Liver (tissue), 7 donors: ENCODE measurements at regions not wholly inside any gene's neighbourhood (a gene's known extent, or its start where the extent isn't known, plus 50 kb on each side); places are given as distances from the start of the nearest gene placed in this dataset.

Experiments
- DNase-seq: peaks from one replicate; pipeline ENCODE4 v3.0.0-alpha.2; 2017; ENCODE audit warnings: low spot score
- H3K27ac ChIP-seq, 2 donors: one replicate each; pipeline ENCODE4 v1.7.0; 2013; ENCODE audit warnings: inconsistent platforms in 2 of 2, low read length in 2 of 2, control low read depth in 1 of 2, low read depth in 1 of 2, mild to moderate bottlenecking in 1 of 2
- H3K27me3 ChIP-seq, 4 donors: one replicate each; pipeline versions ENCODE4 v1.6.1 to v1.7.0; 2013; ENCODE audit warnings: low read length in 3 of 4, inconsistent platforms in 1 of 4, mild to moderate bottlenecking in 1 of 4, moderate library complexity in 1 of 4; ENCODE audit not compliant: control insufficient read depth in 4 of 4, insufficient read depth in 4 of 4
- H3K36me3 ChIP-seq, 4 donors: one replicate each; pipeline versions ENCODE4 v1.6.1 to v1.7.0; 2013; ENCODE audit warnings: low read length in 3 of 4, mild to moderate bottlenecking in 3 of 4, low read depth in 1 of 4, moderate library complexity in 1 of 4; ENCODE audit not compliant: control insufficient read depth in 4 of 4, insufficient read depth in 3 of 4
- H3K4me1 ChIP-seq, 4 donors: one replicate each; pipeline versions ENCODE4 v1.6.1 to v1.7.0; 2013; ENCODE audit warnings: low read length in 3 of 4, mild to moderate bottlenecking in 3 of 4, moderate library complexity in 1 of 4; ENCODE audit not compliant: control insufficient read depth in 4 of 4, insufficient read depth in 4 of 4
- H3K4me3 ChIP-seq, 3 donors: one replicate each; pipeline versions ENCODE4 v1.6.1 to v1.7.0; 2013; ENCODE audit warnings: low read length in 3 of 3, control low read depth in 1 of 3, low read depth in 1 of 3, mild to moderate bottlenecking in 1 of 3
- H3K9ac ChIP-seq, 2 donors: one replicate each; pipeline ENCODE4 v1.7.0; 2013; ENCODE audit warnings: low read length in 2 of 2, mild to moderate bottlenecking in 2 of 2, moderate library complexity in 2 of 2, control low read depth in 1 of 2, low read depth in 1 of 2
- H3K9me3 ChIP-seq, 4 donors: one replicate each; pipeline versions ENCODE4 v1.6.1 to v1.7.0; 2013; ENCODE audit warnings: low read length in 3 of 4; ENCODE audit not compliant: control insufficient read depth in 4 of 4
- EGR1 ChIP-seq, 2 donors: IDR thresholded peaks; 2 replicates each; pipeline ENCODE4 v1.6.1; 2016 to 2018; ENCODE audit warnings: antibody characterized with exemption in 2 of 2, low read depth in 2 of 2
- FOXA1 ChIP-seq: IDR thresholded peaks from 2 replicates; pipeline ENCODE4 v1.6.1; 2016; ENCODE audit warnings: antibody characterized with exemption
- GABPA ChIP-seq, 2 donors: IDR thresholded peaks in 1 of 2; conservative IDR thresholded peaks in 1 of 2; 2 replicates each; pipeline ENCODE4 v1.6.1; 2016; ENCODE audit warnings: antibody characterized with exemption in 2 of 2, mild to moderate bottlenecking in 1 of 2, moderate library complexity in 1 of 2
- HNF4A ChIP-seq, 2 donors: conservative IDR thresholded peaks; 2 replicates each; pipeline ENCODE4 v1.6.1; 2016; ENCODE audit warnings: antibody characterized with exemption in 2 of 2, mild to moderate bottlenecking in 2 of 2
- HNF4G ChIP-seq: IDR thresholded peaks from 2 replicates; pipeline ENCODE4 v1.6.1; 2016; ENCODE audit warnings: antibody characterized with exemption
- NR2F2 ChIP-seq: IDR thresholded peaks from 2 replicates; pipeline ENCODE4 v1.6.1; 2016; ENCODE audit warnings: antibody characterized with exemption
- RAD21 ChIP-seq, 2 donors: IDR thresholded peaks; 2 replicates each; pipeline ENCODE4 v1.6.1; 2016; ENCODE audit warnings: antibody characterized with exemption in 2 of 2, mild to moderate bottlenecking in 2 of 2
- RXRA ChIP-seq, 2 donors: IDR thresholded peaks; 2 replicates each; pipeline ENCODE4 v1.6.1; 2017 to 2018; ENCODE audit warnings: antibody characterized with exemption in 2 of 2, mild to moderate bottlenecking in 1 of 2
- SP1 ChIP-seq: IDR thresholded peaks from 2 replicates; pipeline ENCODE4 v1.6.1; 2018; ENCODE audit warnings: antibody characterized with exemption, mild to moderate bottlenecking
- YY1 ChIP-seq: IDR thresholded peaks from 2 replicates; pipeline ENCODE4 v1.6.1; 2016; ENCODE audit warnings: antibody characterized with exemption, mild to moderate bottlenecking
- WGBS: extraction: QIAGEN DNeasy Blood & Tissue Kit; methylation state at CpG from one replicate; pipeline ENCODE4 v1.1.7; 2013; 5-methylcytosine and 5-hydroxymethylcytosine counted together
- TF ChIP-seq, protein P1 (sequence below): IDR thresholded peaks from 2 replicates; pipeline ENCODE4 v1.6.1; 2016; ENCODE audit warnings: antibody characterized with exemption
- TF ChIP-seq, protein P2 (sequence below): IDR thresholded peaks from 2 replicates; pipeline ENCODE4 v1.6.1; 2016; ENCODE audit warnings: antibody characterized with exemption
- TF ChIP-seq, protein P3 (sequence below): IDR thresholded peaks from 2 replicates; pipeline ENCODE4 v1.6.1; 2016; ENCODE audit warnings: antibody characterized with exemption
- donor health status: healthy.
- donor health status: healthy.
- donor health status: healthy.
- donor health status: healthy.

DNA sequence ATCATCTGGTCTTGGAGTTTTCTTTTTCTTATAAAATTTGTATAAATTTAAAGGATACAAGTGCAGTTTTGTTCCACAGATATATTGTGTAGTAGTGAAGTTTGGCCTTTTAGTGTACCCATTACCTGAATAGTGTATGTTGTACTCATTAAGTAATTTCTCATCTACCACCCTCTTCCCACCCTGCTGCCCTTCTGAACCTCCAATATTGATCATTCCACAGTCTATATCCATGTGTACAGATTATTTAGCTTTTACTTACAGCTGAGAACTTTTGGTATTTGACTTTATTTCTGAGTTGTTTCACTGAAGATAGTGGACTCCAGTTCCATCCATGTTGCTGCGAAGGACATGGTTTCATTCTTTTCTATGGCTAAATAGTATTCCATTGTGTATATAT is 63.1 kb upstream of the NR3C1 start (continued):
- TF ChIP-seq, protein P1, sequence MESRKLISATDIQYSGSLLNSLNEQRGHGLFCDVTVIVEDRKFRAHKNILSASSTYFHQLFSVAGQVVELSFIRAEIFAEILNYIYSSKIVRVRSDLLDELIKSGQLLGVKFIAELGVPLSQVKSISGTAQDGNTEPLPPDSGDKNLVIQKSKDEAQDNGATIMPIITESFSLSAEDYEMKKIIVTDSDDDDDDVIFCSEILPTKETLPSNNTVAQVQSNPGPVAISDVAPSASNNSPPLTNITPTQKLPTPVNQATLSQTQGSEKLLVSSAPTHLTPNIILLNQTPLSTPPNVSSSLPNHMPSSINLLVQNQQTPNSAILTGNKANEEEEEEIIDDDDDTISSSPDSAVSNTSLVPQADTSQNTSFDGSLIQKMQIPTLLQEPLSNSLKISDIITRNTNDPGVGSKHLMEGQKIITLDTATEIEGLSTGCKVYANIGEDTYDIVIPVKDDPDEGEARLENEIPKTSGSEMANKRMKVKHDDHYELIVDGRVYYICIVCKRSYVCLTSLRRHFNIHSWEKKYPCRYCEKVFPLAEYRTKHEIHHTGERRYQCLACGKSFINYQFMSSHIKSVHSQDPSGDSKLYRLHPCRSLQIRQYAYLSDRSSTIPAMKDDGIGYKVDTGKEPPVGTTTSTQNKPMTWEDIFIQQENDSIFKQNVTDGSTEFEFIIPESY, result no peak
- no peak for TF ChIP-seq RAD21 (IDR thresholded peaks at IDR 0.05)
- TF ChIP-seq, protein P2, sequence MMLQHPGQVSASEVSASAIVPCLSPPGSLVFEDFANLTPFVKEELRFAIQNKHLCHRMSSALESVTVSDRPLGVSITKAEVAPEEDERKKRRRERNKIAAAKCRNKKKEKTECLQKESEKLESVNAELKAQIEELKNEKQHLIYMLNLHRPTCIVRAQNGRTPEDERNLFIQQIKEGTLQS, result no peak
- no peak for TF ChIP-seq NR2F2

DNA sequence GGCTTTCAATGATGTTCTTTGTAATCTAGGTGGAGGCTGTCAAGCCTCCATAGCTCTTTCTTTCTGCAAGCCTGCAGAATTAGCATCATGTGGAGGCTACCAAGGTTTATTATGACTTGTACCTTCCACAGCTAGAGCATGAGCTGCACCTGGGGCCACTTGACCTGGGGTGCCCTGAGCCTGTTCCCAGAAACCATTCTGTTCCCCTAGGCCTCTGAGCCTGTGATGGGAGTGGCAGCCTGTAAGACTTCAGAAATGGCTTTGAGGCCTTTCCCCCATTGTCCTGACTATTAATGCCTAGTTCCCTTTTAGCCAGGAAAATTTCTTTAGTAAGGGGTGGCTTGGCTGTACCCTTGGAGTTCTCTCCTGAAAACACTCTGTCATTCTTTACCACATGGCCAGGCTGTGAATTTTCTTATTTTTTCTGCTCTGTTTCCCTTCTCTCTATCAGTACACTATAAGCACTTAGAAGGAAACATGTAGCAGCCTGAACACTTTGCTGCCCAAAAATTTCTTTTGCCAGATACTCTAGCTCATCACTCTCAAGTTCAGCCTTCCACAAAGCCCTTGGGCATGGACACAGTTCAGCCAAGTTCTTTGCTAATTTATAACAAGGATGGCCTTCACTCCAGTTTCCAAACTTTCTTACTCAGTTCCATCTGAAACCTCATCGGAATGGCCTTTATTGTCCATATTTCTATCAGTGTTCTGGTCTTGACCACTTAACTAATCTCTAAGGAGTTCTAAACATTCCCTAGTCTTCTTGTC is 61.4 kb upstream of the NR3C1 start:
- Histone ChIP-seq H3K9ac (no peak overlapping the region), H3K9me3 (no peaks in the 10 kb centered on the region), H3K4me1 (no peaks in the 10 kb centered on the region), H3K27me3 (no peaks in the 10 kb centered on the region), H3K4me3 (no peak overlapping the region), H3K36me3 (no peaks in the 10 kb centered on the region), H3K27ac (no peak overlapping the region)
- no peak for DNase-seq
- TF ChIP-seq, protein P1, result no peak
- WGBS, result 75% methylated on average over 1 of the region's 1 CpG

DNA sequence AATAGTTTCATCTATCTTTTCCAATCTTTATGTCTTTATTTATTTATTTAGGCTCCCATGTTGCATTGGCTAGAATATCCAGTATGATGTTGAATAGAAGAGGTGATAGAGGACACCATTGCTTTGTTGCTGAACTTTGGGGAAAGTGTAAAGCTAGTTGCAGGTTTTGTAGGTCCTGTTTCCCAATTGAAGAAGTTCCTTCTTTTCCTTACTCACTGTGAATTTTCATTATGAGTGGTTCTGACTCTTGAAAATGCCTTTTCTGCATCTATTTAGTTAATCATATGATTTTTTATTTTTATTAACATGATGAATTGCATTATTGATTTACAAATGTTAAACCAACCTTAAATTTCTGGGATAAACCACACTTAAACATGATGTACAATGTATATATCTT is 58.9 kb upstream of the NR3C1 start:
- no peaks in the 10 kb centered on the region for H3K27me3 ChIP-seq
- no peak for DNase-seq
- TF ChIP-seq GABPA (IDR thresholded peaks at IDR 0.05 in 1 of 2, conservative IDR thresholded peaks at IDR 0.05 in 1 of 2) (no peak), SP1 (no peak), NR2F2 (no peak), HNF4A (conservative IDR thresholded peaks at IDR 0.05) (no peak), YY1 (no peak), HNF4G (no peak), EGR1 (IDR thresholded peaks at IDR 0.05; ENCODE audit: low read depth in 2 of 2) (no peak), FOXA1 (no peak), RXRA (IDR thresholded peaks at IDR 0.05) (no peak)
- TF ChIP-seq, protein P1, result no peak
- TF ChIP-seq, protein P2, result no peak
- TF ChIP-seq, protein P3, sequence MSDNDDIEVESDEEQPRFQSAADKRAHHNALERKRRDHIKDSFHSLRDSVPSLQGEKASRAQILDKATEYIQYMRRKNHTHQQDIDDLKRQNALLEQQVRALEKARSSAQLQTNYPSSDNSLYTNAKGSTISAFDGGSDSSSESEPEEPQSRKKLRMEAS, result no peak
- H3K9me3 ChIP-seq, result no peaks in the 10 kb centered on the region
- no peak overlapping the region for H3K9ac ChIP-seq
- no peak overlapping the region for H3K27ac ChIP-seq
- no peaks in the 10 kb centered on the region for H3K4me1 ChIP-seq
- H3K36me3 ChIP-seq, result no peaks in the 10 kb centered on the region
- no peak overlapping the region for H3K4me3 ChIP-seq
